ENCODE measurements at regions not wholly inside any gene's neighbourhood (a gene's known extent, or its start where the extent isn't known, plus 50 kb on each side); places are given as distances from the start of the nearest gene placed in this dataset.

- no peak overlapping the region for H3K4me3 ChIP-seq (replicated peaks; ENCODE audit: low read depth, low read length)
- TF ChIP-seq CTCF (IDR thresholded peaks at IDR 0.05; ENCODE audit: low read depth, low read length, missing control alignments): no peak
- DNase-seq (ENCODE audit: extremely low read depth, low read depth): no peak
Measured at GRCh38 chr10:105347487-105347886, 706.4 kb downstream of the SORCS3 start.

- TF ChIP-seq CTCF (IDR thresholded peaks at IDR 0.05; ENCODE audit: low read depth, low read length, missing control alignments): no peak
- no peak overlapping the region for H3K4me3 ChIP-seq (replicated peaks; ENCODE audit: low read depth, low read length)
- DNase-seq (ENCODE audit: extremely low read depth, low read depth): no peak
Measured at GRCh38 chr10:105342606-105343005, 701.5 kb downstream of the SORCS3 start.

DNA sequence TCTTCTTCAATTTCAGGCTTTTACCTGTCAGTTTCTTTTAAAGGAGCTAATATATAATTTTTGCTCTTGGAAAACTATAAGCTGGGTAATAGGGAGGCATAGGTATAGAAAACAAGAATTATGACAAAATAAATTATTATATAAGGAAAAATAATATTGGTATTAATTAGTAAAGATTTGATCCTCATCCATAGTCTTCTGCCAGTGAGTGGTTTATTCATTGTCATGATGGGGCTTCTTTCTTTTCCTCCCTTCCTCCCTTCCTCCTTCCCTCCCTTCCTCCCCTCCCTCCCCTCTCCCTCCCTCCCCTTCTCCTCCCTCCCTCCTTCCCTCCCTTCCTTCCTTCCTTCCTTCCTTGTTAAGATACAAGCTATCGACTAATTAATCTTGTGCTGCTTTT is 698.6 kb downstream of the SORCS3 start:
- no peak for TF ChIP-seq CTCF (IDR thresholded peaks at IDR 0.05; ENCODE audit: low read depth, low read length, missing control alignments)
- H3K4me3 ChIP-seq (replicated peaks; ENCODE audit: low read depth, low read length): no peak overlapping the region
- DNase-seq (ENCODE audit: extremely low read depth, low read depth): no peak

DNA sequence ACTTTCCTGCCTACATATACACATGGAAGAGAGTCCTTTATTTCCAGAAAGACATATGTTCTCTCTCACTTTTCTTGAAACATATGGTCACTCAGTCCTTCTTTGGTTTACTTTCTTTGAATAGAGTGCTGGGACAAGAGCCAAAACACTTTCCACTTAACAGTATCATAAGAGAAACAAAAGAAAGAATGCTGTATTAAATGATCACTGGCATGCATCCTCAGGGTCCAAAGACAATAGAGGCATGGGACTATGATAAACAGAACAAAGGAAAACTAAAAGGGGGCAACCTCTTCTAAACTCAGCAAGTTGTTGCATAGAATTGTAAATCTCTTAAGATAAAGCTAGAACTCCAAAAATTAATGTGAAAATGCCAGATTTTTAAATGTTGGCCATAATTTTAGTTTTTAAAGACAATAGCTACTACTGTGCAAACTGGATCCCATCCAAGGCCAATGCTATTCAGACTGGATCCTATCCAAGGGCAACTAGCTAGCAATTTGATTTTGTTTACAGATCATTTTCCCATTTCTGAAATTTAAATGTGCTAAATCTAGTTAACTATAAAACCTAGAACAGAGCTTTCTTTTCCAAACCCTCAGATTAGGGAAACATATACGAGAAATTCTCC is 687.5 kb downstream of the SORCS3 start:
- no peak for DNase-seq (ENCODE audit: extremely low read depth, low read depth)
- no peak for TF ChIP-seq CTCF (IDR thresholded peaks at IDR 0.05; ENCODE audit: low read depth, low read length, missing control alignments)
- H3K4me3 ChIP-seq (replicated peaks; ENCODE audit: low read depth, low read length): no peak overlapping the region

All from HFF-Myc (cell line).